Neural cell (in vitro differentiated cells): ENCODE measurements at regions not wholly inside any gene's neighbourhood (a gene's known extent, or its start where the extent isn't known, plus 50 kb on each side); places are given as distances from the start of the nearest gene placed in this dataset.

Experiments
- H2AFZ ChIP-seq: fragments of 200-600, 300-800 bp; sonication (generic), shearing (Covaris generic); 2 replicates; pipeline ENCODE4 v1.6.0; 2014; ENCODE audit warnings: low read depth, mild to moderate bottlenecking, antibody characterized with exemption, low read length, moderate library complexity
- H3F3A ChIP-seq: fragments of 200-600 bp; shearing (Covaris generic); 2 replicates; pipeline ENCODE4 v1.6.1; 2016; ENCODE audit warnings: mild to moderate bottlenecking, moderate library complexity, mixed read lengths, antibody characterized with exemption, low read length; ENCODE audit not compliant: insufficient read depth, poor library complexity, severe bottlenecking
- H3K27ac ChIP-seq: fragments of 200-600, 300-800 bp; sonication (generic), shearing (Covaris generic); 2 replicates; pipeline ENCODE4 v1.5.1; 2014; ENCODE audit warnings: mild to moderate bottlenecking, low read length, moderate library complexity
- H3K27me3 ChIP-seq: fragments of 300-800, 200-600 bp; sonication (generic), shearing (Covaris generic); 2 replicates; pipeline ENCODE4 v1.6.0; 2014; ENCODE audit warnings: mild to moderate bottlenecking, low read depth, low read length, moderate library complexity; ENCODE audit not compliant: insufficient read depth
- H3K36me3 ChIP-seq: fragments of 300-800, 200-600 bp; sonication (generic), shearing (Covaris generic); 2 replicates; pipeline ENCODE4 v1.5.1; 2014; ENCODE audit warnings: mild to moderate bottlenecking, antibody characterized with exemption, low read length, moderate library complexity; ENCODE audit not compliant: insufficient read depth
- H3K4me2 ChIP-seq: fragments of 300-800, 200-600 bp; sonication (generic), shearing (Covaris generic); 2 replicates; pipeline ENCODE4 v1.6.0; 2014; ENCODE audit warnings: mild to moderate bottlenecking, low read length
- H3K4me3 ChIP-seq: fragments of 300-800, 200-600 bp; sonication (generic), shearing (Covaris generic); 2 replicates; pipeline ENCODE4 v1.5.1; 2014; ENCODE audit warnings: mild to moderate bottlenecking, low read length, moderate library complexity
- H3K79me2 ChIP-seq: fragments of 200-600 bp; shearing (Covaris generic); replicated peaks from 2 replicates; pipeline ENCODE4 v1.6.0; 2014; ENCODE audit warnings: mild to moderate bottlenecking, low read length, moderate library complexity; ENCODE audit not compliant: insufficient read depth
- H3K9ac ChIP-seq: fragments of 300-800, 200-600 bp; sonication (generic), shearing (Covaris generic); 2 replicates; pipeline ENCODE4 v1.6.1; 2016; ENCODE audit warnings: mild to moderate bottlenecking, low read length, mixed read lengths
- H3K9me2 ChIP-seq: fragments of 200-600 bp; shearing (Covaris generic); 2 replicates; pipeline ENCODE4 v1.6.1; 2016; ENCODE audit warnings: mild to moderate bottlenecking, low read length, mixed read lengths; ENCODE audit not compliant: insufficient read depth
- H3K9me3 ChIP-seq: fragments of 200-600, 300-800 bp; sonication (generic), shearing (Covaris generic); 2 replicates; pipeline ENCODE4 v1.6.1; 2016; ENCODE audit warnings: mild to moderate bottlenecking, mixed run types, low read length, moderate library complexity, mixed read lengths
- H4K20me1 ChIP-seq: fragments of 200-600 bp; shearing (Covaris generic); 2 replicates; pipeline ENCODE4 v1.6.1; 2016; ENCODE audit warnings: mild to moderate bottlenecking, mixed run types; ENCODE audit not compliant: insufficient read depth
- CTCF ChIP-seq: fragments of 450-650 bp; IDR thresholded peaks from 2 replicates; pipeline ENCODE4 v1.5.1; 2014; ENCODE audit warnings: antibody characterized with exemption, mild to moderate bottlenecking, moderate library complexity; ENCODE audit not compliant: poor library complexity, severe bottlenecking
- EP300 ChIP-seq: fragments of 450-650 bp; conservative IDR thresholded peaks from 2 replicates; pipeline ENCODE4 v1.6.1; 2014; ENCODE audit warnings: antibody characterized with exemption, mild to moderate bottlenecking, moderate library complexity; ENCODE audit not compliant: poor library complexity, severe bottlenecking
- EZH2 ChIP-seq: fragments of 200-600, 300-800 bp; shearing (Covaris generic), sonication (generic); IDR thresholded peaks from 2 replicates; pipeline ENCODE4 v1.6.1; 2014; ENCODE audit warnings: antibody characterized with exemption, low read length, borderline replicate concordance, mild to moderate bottlenecking; ENCODE audit not compliant: insufficient read depth, poor library complexity, severe bottlenecking
- MXI1 ChIP-seq: fragments of 450-650 bp; conservative IDR thresholded peaks from 2 replicates; pipeline ENCODE4 v1.6.1; 2014; ENCODE audit warnings: antibody characterized with exemption, mild to moderate bottlenecking; ENCODE audit not compliant: poor library complexity, severe bottlenecking
- POLR2AphosphoS5 ChIP-seq: IDR thresholded peaks from 2 replicates; pipeline ENCODE4 v1.6.1; 2012
- RAD21 ChIP-seq: fragments of 450-650 bp; conservative IDR thresholded peaks from 2 replicates; pipeline ENCODE4 v1.6.1; 2014; ENCODE audit warnings: antibody characterized with exemption, mild to moderate bottlenecking, moderate library complexity
- REST ChIP-seq: IDR thresholded peaks from 2 replicates; pipeline ENCODE4 v1.6.1; 2012; ENCODE audit warnings: borderline replicate concordance
- SMC3 ChIP-seq: fragments of 450-650 bp; conservative IDR thresholded peaks from 2 replicates; pipeline ENCODE4 v1.6.1; 2014; ENCODE audit warnings: antibody characterized with exemption, mild to moderate bottlenecking, moderate library complexity; ENCODE audit not compliant: poor library complexity
- TAF1 ChIP-seq: IDR thresholded peaks from 2 replicates; pipeline ENCODE4 v1.6.1; 2012; ENCODE audit warnings: low read depth

GRCh38 chr10:111265341-111265740 lies 188.5 kb downstream of the ADRA2A start:
- Histone ChIP-seq H3K9me2 (no peaks in the 10 kb centered on the region), H3K27me3 (no peaks in the 10 kb centered on the region), H3K4me2 (no peak overlapping the region), H3F3A (no peaks in the 10 kb centered on the region), H3K4me3 (no peak overlapping the region), H3K79me2 (no peaks in the 10 kb centered on the region), H2AFZ (no peak overlapping the region), H3K36me3 (no peaks in the 10 kb centered on the region), H3K9me3 (no peaks in the 10 kb centered on the region), H3K27ac (no peak overlapping the region), H4K20me1 (no peaks in the 10 kb centered on the region), H3K9ac (no peak overlapping the region)
- TF ChIP-seq EZH2 (no peak), REST (no peak), SMC3 (no peak), MXI1 (no peak), RAD21 (no peak), EP300 (no peak), TAF1 (no peak), POLR2AphosphoS5 (no peak), CTCF (no peak)

GRCh38 chr10:111266165-111266564 lies 189.3 kb downstream of the ADRA2A start:
- no peak overlapping the region for H3K4me3 ChIP-seq
- H3K27ac ChIP-seq: no peak overlapping the region
- H3K27me3 ChIP-seq: no peaks in the 10 kb centered on the region
- H3K4me2 ChIP-seq: no peak overlapping the region
- no peak overlapping the region for H2AFZ ChIP-seq
- no peaks in the 10 kb centered on the region for H3F3A ChIP-seq
- TF ChIP-seq REST (no peak), TAF1 (no peak)
- H4K20me1 ChIP-seq: no peaks in the 10 kb centered on the region
- H3K79me2 ChIP-seq: no peaks in the 10 kb centered on the region
- no peaks in the 10 kb centered on the region for H3K9me2 ChIP-seq
- H3K36me3 ChIP-seq: no peaks in the 10 kb centered on the region
- no peak overlapping the region for H3K9ac ChIP-seq
- no peaks in the 10 kb centered on the region for H3K9me3 ChIP-seq
